ENCODE measurements at regions not wholly inside any gene's neighbourhood (a gene's known extent, or its start where the extent isn't known, plus 50 kb on each side); places are given as distances from the start of the nearest gene placed in this dataset.

DNA sequence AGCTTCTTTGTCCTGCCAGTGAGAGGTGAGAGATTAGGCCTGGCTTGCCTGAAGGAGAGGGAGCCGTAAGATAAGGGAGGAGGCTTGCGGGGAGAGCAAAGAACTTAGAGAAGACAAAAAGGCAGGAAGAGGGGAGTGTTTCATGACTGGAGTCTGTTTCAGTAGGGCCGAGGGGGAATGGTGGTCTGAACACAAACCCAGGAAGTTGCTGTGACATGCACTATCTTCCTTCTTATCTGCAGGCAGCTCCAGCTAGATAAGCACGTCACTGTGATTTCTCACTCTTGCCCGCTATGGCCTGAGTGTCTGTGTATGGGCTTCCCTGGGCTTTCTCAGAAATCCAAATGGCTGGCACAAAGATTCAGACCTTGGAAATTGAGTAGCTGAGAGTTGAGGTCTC is 307.5 kb upstream of the CLINT1 start:
- no peak for DNase-seq
- H3K27me3 ChIP-seq: no peaks in the 10 kb centered on the region
- H3K4me1 ChIP-seq: no peaks in the 10 kb centered on the region
- intact Hi-C loops (cut with DNase I; ENCODE audit: low total_unique reads): no loop called here
- H3K36me3 ChIP-seq: no peaks in the 10 kb centered on the region
- no peak for TF ChIP-seq CTCF (IDR thresholded peaks at IDR 0.05)
- no peak overlapping the region for H3K27ac ChIP-seq
- no peak overlapping the region for H3K4me3 ChIP-seq
- no peaks in the 10 kb centered on the region for H3K9me3 ChIP-seq

DNA sequence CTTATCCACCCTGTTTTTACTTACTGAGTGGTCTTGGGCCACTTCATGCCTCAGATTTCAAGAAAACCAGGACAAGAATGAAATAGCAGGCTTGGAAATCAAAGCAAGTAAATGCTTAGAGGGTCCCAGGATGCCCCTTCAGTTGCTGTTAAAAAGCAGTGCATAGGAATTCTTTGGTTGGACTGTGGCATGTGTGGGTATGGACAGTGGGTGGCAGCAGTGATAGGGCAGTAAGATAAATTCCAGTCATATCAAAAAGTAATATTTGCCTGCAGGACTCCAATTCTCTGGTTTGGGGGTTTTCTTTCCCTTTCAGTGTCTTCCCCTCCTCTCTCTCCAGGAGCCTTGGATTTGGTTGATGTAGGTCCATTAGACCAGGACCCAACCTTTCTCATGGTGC is 306.7 kb upstream of the CLINT1 start:
- Histone ChIP-seq H3K36me3 (no peaks in the 10 kb centered on the region), H3K27ac (no peak overlapping the region), H3K9me3 (no peaks in the 10 kb centered on the region), H3K27me3 (no peaks in the 10 kb centered on the region), H3K4me3 (no peak overlapping the region), H3K4me1 (no peaks in the 10 kb centered on the region)
- TF ChIP-seq CTCF (IDR thresholded peaks at IDR 0.05): no peak
- intact Hi-C loops (cut with DNase I; ENCODE audit: low total_unique reads): no loop called here
- no peak for DNase-seq

DNA sequence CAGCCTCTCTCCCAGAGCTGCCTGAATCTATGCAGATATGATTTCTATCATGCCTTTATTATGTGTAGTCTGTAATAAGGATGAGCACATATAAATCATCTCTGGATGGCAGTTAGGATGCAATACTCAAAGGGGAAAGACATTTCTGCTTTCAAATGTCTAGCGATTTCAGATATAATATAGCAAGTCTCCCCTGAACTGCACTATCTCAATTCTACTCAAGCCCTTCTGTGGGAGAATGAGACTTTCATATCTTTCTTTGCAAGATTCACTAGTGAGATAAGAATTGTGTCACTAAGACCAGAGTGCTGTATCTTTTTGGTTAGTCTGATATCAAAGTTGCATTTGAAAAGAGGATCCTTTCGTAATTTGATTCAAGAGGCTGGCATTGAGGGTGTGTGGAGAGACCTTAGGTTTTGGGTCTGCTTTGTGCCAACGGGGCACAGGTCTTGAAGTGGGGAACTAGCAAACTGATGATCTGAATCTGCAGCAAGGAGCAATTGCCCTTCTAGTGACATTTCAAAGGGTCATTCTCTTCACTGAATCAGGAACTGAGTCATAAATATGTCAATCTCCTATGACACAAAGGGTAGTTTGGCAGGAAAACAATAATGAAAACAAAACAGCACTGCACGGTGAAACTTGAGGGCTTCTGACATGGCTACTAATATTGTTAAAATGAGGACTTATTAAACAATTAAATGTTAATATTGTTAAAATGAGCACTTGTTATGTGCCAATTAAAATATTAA is 305.5 kb upstream of the CLINT1 start:
- no peaks in the 10 kb centered on the region for H3K4me1 ChIP-seq
- TF ChIP-seq CTCF (IDR thresholded peaks at IDR 0.05): no peak
- intact Hi-C loops (cut with DNase I; ENCODE audit: low total_unique reads): no loop called here
- no peaks in the 10 kb centered on the region for H3K9me3 ChIP-seq
- no peaks in the 10 kb centered on the region for H3K27me3 ChIP-seq
- DNase-seq: no peak
- H3K4me3 ChIP-seq: no peak overlapping the region
- no peak overlapping the region for H3K27ac ChIP-seq
- H3K36me3 ChIP-seq: no peaks in the 10 kb centered on the region

GRCh38 chr5:158163451-158164295 is 304.7 kb upstream of the CLINT1 start:
- Histone ChIP-seq H3K4me1 (no peaks in the 10 kb centered on the region), H3K9me3 (no peaks in the 10 kb centered on the region), H3K27ac (no peak overlapping the region), H3K36me3 (no peaks in the 10 kb centered on the region), H3K27me3 (no peaks in the 10 kb centered on the region), H3K4me3 (no peak overlapping the region)
- intact Hi-C loops (cut with DNase I; ENCODE audit: low total_unique reads): no loop called here
- no peak for TF ChIP-seq CTCF (IDR thresholded peaks at IDR 0.05)
- DNase-seq: no peak

DNA sequence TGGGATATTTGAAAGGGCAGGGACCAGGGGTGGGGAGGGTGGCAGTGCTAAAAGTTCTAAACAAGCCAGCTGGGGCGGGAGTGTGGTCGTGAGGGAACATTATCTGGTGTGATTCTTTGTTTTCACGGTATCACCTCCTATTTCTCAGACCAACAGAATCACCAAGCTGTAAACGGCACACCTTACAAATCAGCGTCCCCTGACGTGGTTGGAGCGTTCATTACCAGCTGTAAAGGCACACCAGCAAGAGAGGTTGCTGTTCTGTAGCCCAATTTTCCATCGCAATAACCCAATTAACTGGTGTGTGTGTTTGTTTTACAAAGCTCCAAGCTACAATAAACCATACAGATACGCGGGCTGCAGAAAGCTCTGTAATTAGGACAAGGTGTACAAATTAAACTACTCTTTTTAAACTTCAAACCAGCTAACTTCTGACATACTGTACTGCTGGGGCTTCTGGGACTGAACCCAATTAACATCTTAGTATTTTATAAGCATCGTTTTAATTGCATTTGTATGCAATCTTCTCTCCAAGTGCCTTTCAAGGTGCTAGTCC is 303.6 kb upstream of the CLINT1 start:
- Histone ChIP-seq H3K9me3 (no peaks in the 10 kb centered on the region), H3K4me1 (no peaks in the 10 kb centered on the region), H3K27ac (no peak overlapping the region), H3K36me3 (no peaks in the 10 kb centered on the region), H3K27me3 (no peaks in the 10 kb centered on the region), H3K4me3 (no peak overlapping the region)
- no peak for DNase-seq
- intact Hi-C loops (cut with DNase I; ENCODE audit: low total_unique reads): no loop called here
- no peak for TF ChIP-seq CTCF (IDR thresholded peaks at IDR 0.05)

All from tibial artery (tissue), 4 donors.